Epithelial cell of proximal tubule (primary cell): ENCODE measurements at regions not wholly inside any gene's neighbourhood (a gene's known extent, or its start where the extent isn't known, plus 50 kb on each side); places are given as distances from the start of the nearest gene placed in this dataset.

ENCODE experiments used
- DNase-seq: peaks from one replicate; pipeline ENCODE4 v3.0.0-alpha.2; 2011; ENCODE audit warnings: low read depth
- H3K4me3 ChIP-seq: 2 replicates; pipeline ENCODE4 v1.5.1; 2011; ENCODE audit warnings: low read depth, mild to moderate bottlenecking, low read length
- CTCF ChIP-seq: conservative IDR thresholded peaks from 2 replicates; pipeline ENCODE4 v1.5.1; 2012; ENCODE audit warnings: low read depth, mild to moderate bottlenecking, low read length

GRCh38 chr5:38046103-38046502 is 206.3 kb upstream of the GDNF start:
- DNase-seq, result no peak
- no peak for TF ChIP-seq CTCF

GRCh38 chr5:38045446-38045845 is 205.6 kb upstream of the GDNF start:
- DNase-seq, result no peak
- TF ChIP-seq CTCF, result no peak

More at GRCh38 chr5:38046103-38046502, 206.3 kb upstream of the GDNF start:
- H3K4me3 ChIP-seq, result no peak overlapping the region

GRCh38 chr5:38039826-38040225 is 200.0 kb upstream of the GDNF start:
- no peak for TF ChIP-seq CTCF
- no peak for DNase-seq
- H3K4me3 ChIP-seq, result no peak overlapping the region

More at GRCh38 chr5:38045446-38045845, 205.6 kb upstream of the GDNF start:
- H3K4me3 ChIP-seq, result no peak overlapping the region

GRCh38 chr5:38039091-38039490 is 199.2 kb upstream of the GDNF start:
- H3K4me3 ChIP-seq, result no peak overlapping the region
- no peak for DNase-seq
- no peak for TF ChIP-seq CTCF

GRCh38 chr5:38036765-38037164 is 196.9 kb upstream of the GDNF start:
- TF ChIP-seq CTCF, result no peak
- DNase-seq, result no peak
- no peak overlapping the region for H3K4me3 ChIP-seq

GRCh38 chr5:38032149-38032548 is 192.3 kb upstream of the GDNF start:
- DNase-seq, result no peak
- no peak overlapping the region for H3K4me3 ChIP-seq
- TF ChIP-seq CTCF, result no peak

- no peak for DNase-seq
- no peak for TF ChIP-seq CTCF
- no peak overlapping the region for H3K4me3 ChIP-seq
Measured at GRCh38 chr5:38031304-38031703, 191.5 kb upstream of the GDNF start.
